ENCODE measurements at regions not wholly inside any gene's neighbourhood (a gene's known extent, or its start where the extent isn't known, plus 50 kb on each side); places are given as distances from the start of the nearest gene placed in this dataset.

DNA sequence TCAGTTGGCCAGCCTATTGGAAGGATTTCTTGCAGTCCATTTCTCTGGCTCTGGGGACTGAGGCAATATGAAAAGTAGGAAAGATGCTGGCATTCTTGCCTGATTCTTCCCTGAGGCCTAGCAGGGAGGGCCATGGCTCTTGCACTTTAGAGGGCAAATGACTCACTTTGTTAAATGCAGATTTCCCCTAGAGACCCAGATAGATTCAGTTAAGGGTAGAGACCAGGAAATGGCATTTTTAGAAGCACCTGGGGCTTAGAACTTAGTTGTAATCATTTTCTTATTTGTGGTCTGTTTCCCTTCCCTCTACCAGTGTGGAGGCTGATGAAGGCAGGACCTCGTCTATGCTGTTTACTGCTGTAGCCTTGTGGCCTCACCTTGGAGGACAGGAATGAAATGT lies 112.8 kb upstream of the NR3C1 start:
- Histone ChIP-seq H3K79me2 (ENCODE audit: low read length) (no peaks in the 10 kb centered on the region), H3K36me3 (replicated peaks; ENCODE audit: insufficient read depth, low read length) (no peaks in the 10 kb centered on the region), H3K4me1 (ENCODE audit: low read length) (peaks cover 69% of the 10 kb centered on the region), H3K4me2 (ENCODE audit: low read depth, low read length) (peak overlapping the region; percentile 49; the same call in 1 of the 2 replicates), H3K4me3 (ENCODE audit: low read length) (no peak overlapping the region), H4K20me1 (ENCODE audit: insufficient read depth, low read length) (no peaks in the 10 kb centered on the region), H3K9me2 (replicated peaks; ENCODE audit: insufficient read depth, low read length) (no peaks in the 10 kb centered on the region), H3K27ac (ENCODE audit: low read length) (peak overlapping the region; percentile 64), H2AFZ (ENCODE audit: low read length) (peak overlapping the region; percentile 16; the same call in 1 of the 2 replicates), H3K9ac (ENCODE audit: low read length) (no peak overlapping the region), H3F3A (ENCODE audit: insufficient read depth, low read length) (peaks cover 30% of the 10 kb centered on the region), H3K9me3 (replicated peaks; ENCODE audit: insufficient read depth, low read length) (no peaks in the 10 kb centered on the region), H3K27me3 (replicated peaks; ENCODE audit: insufficient read depth, low read length) (no peaks in the 10 kb centered on the region)
- TF ChIP-seq EZH2phosphoT487 (IDR thresholded peaks at IDR 0.05; ENCODE audit: low read length) (no peak), EZH2 (optimal IDR thresholded peaks at IDR 0.05; ENCODE audit: low read depth, low read length) (no peak)
- TF ChIP-seq, protein P1, sequence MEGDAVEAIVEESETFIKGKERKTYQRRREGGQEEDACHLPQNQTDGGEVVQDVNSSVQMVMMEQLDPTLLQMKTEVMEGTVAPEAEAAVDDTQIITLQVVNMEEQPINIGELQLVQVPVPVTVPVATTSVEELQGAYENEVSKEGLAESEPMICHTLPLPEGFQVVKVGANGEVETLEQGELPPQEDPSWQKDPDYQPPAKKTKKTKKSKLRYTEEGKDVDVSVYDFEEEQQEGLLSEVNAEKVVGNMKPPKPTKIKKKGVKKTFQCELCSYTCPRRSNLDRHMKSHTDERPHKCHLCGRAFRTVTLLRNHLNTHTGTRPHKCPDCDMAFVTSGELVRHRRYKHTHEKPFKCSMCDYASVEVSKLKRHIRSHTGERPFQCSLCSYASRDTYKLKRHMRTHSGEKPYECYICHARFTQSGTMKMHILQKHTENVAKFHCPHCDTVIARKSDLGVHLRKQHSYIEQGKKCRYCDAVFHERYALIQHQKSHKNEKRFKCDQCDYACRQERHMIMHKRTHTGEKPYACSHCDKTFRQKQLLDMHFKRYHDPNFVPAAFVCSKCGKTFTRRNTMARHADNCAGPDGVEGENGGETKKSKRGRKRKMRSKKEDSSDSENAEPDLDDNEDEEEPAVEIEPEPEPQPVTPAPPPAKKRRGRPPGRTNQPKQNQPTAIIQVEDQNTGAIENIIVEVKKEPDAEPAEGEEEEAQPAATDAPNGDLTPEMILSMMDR (IDR thresholded peaks at IDR 0.05; ENCODE audit: low read length): no peak
- peak; percentile 32 for DNase-seq

DNA sequence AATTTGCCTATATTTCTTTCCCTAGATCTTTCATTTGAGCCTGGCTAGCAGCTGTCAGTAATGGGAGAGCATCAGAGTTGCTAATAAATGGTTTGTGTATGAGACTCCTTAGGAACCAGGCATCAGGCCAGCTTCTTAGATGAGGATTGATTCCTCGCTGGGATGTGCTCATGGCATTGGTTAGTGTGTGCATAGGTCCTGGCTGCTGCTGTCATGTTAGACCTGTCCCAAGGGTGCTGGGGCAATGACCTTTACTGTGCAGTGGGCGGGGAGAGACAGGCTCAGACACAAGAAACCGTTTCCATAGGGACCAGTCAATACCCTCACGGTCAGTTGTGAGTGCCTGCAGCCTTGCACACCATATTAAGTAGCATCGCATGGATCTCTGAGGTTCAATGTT lies 112.3 kb upstream of the NR3C1 start:
- Histone ChIP-seq H3K27me3 (replicated peaks; ENCODE audit: insufficient read depth, low read length) (no peaks in the 10 kb centered on the region), H3K79me2 (ENCODE audit: low read length) (no peaks in the 10 kb centered on the region), H3K4me3 (ENCODE audit: low read length) (no peak overlapping the region), H3K9me3 (replicated peaks; ENCODE audit: insufficient read depth, low read length) (no peaks in the 10 kb centered on the region), H3K9ac (ENCODE audit: low read length) (0 out of 2 replicates have a peak overlapping the region, but pooled peaks have one; percentile 1), H3K9me2 (replicated peaks; ENCODE audit: insufficient read depth, low read length) (no peaks in the 10 kb centered on the region), H4K20me1 (ENCODE audit: insufficient read depth, low read length) (no peaks in the 10 kb centered on the region), H3F3A (ENCODE audit: insufficient read depth, low read length) (peaks cover 32% of the 10 kb centered on the region), H3K4me1 (ENCODE audit: low read length) (peaks cover 73% of the 10 kb centered on the region), H3K27ac (ENCODE audit: low read length) (peak overlapping the region; percentile 64), H2AFZ (ENCODE audit: low read length) (peak overlapping the region; percentile 21; the same call in 1 of the 2 replicates), H3K36me3 (replicated peaks; ENCODE audit: insufficient read depth, low read length) (no peaks in the 10 kb centered on the region), H3K4me2 (ENCODE audit: low read depth, low read length) (peak overlapping the region; percentile 49)
- DNase-seq: no peak
- TF ChIP-seq EZH2phosphoT487 (IDR thresholded peaks at IDR 0.05; ENCODE audit: low read length) (no peak), EZH2 (optimal IDR thresholded peaks at IDR 0.05; ENCODE audit: low read depth, low read length) (no peak)
- TF ChIP-seq, protein P1 (IDR thresholded peaks at IDR 0.05; ENCODE audit: low read length): no peak

DNA sequence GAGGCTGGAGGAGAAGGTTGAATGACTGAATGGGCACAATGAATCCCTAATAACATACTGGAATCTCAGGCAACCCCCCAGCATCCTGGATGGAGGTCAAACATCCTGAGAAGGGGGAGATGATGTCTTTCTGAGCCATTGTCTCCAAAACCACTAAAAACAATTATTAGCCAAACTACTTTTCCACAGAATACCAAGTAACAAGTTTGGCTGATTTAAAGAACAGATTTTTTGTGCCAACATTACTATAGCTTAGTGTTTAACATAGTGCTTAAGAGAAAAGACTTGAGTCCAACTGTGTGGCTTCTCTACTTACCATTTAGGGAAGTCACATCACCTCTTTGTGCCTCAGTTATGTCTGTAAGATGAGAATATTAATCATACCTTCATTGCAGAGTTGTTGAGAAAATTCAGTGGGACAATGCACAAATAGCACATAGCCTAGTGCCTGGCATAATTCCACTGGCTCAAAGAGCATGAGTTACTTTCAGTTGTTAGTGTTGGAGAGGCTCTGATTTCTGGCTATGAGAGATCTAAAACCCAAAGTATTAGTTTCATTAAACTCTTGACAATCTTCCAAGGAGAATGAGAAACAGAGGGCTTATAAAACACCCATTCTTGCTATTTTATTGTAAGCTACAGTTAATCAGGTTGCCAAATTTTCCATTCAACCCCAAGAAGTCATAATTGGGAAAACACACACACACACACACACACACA lies 111.3 kb upstream of the NR3C1 start:
- Histone ChIP-seq H3K9me3 (replicated peaks; ENCODE audit: insufficient read depth, low read length) (no peaks in the 10 kb centered on the region), H3K4me3 (ENCODE audit: low read length) (no peak overlapping the region), H3K27me3 (replicated peaks; ENCODE audit: insufficient read depth, low read length) (no peaks in the 10 kb centered on the region), H2AFZ (ENCODE audit: low read length) (no peak overlapping the region), H3K4me2 (ENCODE audit: low read depth, low read length) (peak overlapping the region; percentile 49), H3K36me3 (replicated peaks; ENCODE audit: insufficient read depth, low read length) (no peaks in the 10 kb centered on the region), H3K9ac (ENCODE audit: low read length) (no peak overlapping the region), H3K27ac (ENCODE audit: low read length) (peak overlapping the region; percentile 64; the same call in 1 of the 2 replicates), H3K79me2 (ENCODE audit: low read length) (no peaks in the 10 kb centered on the region), H4K20me1 (ENCODE audit: insufficient read depth, low read length) (no peaks in the 10 kb centered on the region), H3F3A (ENCODE audit: insufficient read depth, low read length) (peaks cover 42% of the 10 kb centered on the region), H3K9me2 (replicated peaks; ENCODE audit: insufficient read depth, low read length) (no peaks in the 10 kb centered on the region), H3K4me1 (ENCODE audit: low read length) (peaks cover 82% of the 10 kb centered on the region)
- TF ChIP-seq, protein P1 (IDR thresholded peaks at IDR 0.05; ENCODE audit: low read length): no peak
- TF ChIP-seq EZH2phosphoT487 (IDR thresholded peaks at IDR 0.05; ENCODE audit: low read length): no peak
- TF ChIP-seq EZH2 (optimal IDR thresholded peaks at IDR 0.05; ENCODE audit: low read depth, low read length): no peak
- DNase-seq: peak; percentile 13

Measured in MM.1S (cell line).